ENCODE measurements at regions not wholly inside any gene's neighbourhood (a gene's known extent, or its start where the extent isn't known, plus 50 kb on each side); places are given as distances from the start of the nearest gene placed in this dataset.
"Not testable (repeated sequence)": the region's sequence is repeated elsewhere in the genome, so short reads cannot be mapped to it uniquely, and the experiment has no call there.

DNA sequence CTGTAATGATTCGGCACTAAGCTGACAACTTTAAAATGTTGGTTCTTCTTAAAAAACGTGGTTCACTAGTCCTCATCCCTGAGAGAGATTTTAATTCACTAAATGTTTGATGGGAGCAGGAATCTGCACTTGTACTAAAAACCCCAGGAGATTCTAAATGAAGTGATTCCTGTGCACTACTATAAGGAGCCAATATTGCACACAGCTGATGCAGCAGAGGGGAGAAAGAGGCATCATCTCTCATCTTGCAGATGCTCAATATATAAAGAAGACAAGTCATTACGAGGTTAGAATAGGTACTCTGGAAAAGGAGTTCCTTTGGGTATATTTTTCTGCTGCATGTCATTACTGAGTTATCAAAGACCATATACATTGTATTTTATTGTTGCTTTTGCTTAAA, 207.6 kb upstream of the RASGEF1B start:
- H3K4me3 ChIP-seq (ENCODE audit: low read depth, low read length), result no peak overlapping the region
- H3K9me3 ChIP-seq, result no peaks in the 10 kb centered on the region
- no peak for TF ChIP-seq CTCF (IDR thresholded peaks at IDR 0.05; ENCODE audit: low read depth, low read length)
- no peak for DNase-seq
- no peaks in the 10 kb centered on the region for H3K36me3 ChIP-seq
- H3K4me1 ChIP-seq, result no peaks in the 10 kb centered on the region
- H3K27me3 ChIP-seq, result no peaks in the 10 kb centered on the region

DNA sequence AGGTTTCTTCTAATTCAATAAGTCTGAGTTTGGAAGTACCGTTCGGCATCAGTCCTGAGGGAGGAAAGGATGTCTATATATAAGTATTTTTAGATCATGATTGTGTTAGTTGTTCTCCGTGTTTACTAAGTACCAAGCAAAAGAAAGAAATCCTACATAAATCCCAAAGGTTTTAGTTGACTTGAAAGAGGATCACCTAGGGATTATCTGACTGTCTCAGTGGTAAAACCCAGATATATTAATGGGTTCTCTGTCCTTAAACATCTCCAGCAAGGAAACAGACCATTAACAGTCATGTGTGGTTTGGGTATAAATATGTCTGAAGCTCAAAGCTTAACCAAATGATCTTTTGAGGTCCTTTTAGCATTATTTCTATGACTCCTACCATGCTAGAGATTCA, 207.1 kb upstream of the RASGEF1B start:
- DNase-seq, result no peak
- H3K4me1 ChIP-seq, result no peaks in the 10 kb centered on the region
- no peaks in the 10 kb centered on the region for H3K9me3 ChIP-seq
- TF ChIP-seq CTCF (IDR thresholded peaks at IDR 0.05; ENCODE audit: low read depth, low read length), result no peak
- H3K36me3 ChIP-seq, result no peaks in the 10 kb centered on the region
- no peak overlapping the region for H3K4me3 ChIP-seq (ENCODE audit: low read depth, low read length)
- no peaks in the 10 kb centered on the region for H3K27me3 ChIP-seq

GRCh38 chr4:81676537-81676936, 204.8 kb upstream of the RASGEF1B start:
- Histone ChIP-seq H3K27me3 (no peaks in the 10 kb centered on the region), H3K4me1 (no peaks in the 10 kb centered on the region), H3K9me3 (no peaks in the 10 kb centered on the region), H3K4me3 (ENCODE audit: low read depth, low read length) (no peak overlapping the region), H3K36me3 (no peaks in the 10 kb centered on the region)
- no peak for DNase-seq
- TF ChIP-seq CTCF (IDR thresholded peaks at IDR 0.05; ENCODE audit: low read depth, low read length), result no peak

GRCh38 chr4:81675791-81676393, 204.2 kb upstream of the RASGEF1B start:
- Histone ChIP-seq H3K27me3 (no peaks in the 10 kb centered on the region; the same call in 1 of the 2 replicates), H3K4me1 (no peaks in the 10 kb centered on the region)
- no peak for TF ChIP-seq CTCF (IDR thresholded peaks at IDR 0.05; ENCODE audit: low read depth, low read length)

DNA sequence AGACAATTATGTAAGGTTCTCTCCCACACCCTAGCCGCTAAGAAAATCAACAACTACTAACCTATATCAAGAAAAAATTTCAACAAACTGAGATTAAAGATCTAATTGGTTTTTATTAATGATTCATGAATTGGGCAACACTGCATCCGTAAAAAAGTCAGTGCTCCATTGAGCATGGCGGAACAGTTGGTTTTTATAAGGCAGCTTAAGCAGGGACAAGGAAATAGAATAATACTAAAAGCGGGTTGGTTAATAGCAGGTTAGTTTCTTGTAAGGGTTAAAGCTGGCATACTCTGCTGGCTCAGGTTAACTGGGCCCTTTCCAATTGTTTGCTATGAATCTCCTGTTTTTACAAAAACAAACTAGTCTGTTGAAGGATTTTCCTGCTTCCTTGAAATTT, 202.3 kb upstream of the RASGEF1B start:
- Histone ChIP-seq H3K27me3 (no peaks in the 10 kb centered on the region; the same call in 1 of the 2 replicates), H3K9me3 (no peaks in the 10 kb centered on the region), H3K4me1 (no peaks in the 10 kb centered on the region), H3K36me3 (no peaks in the 10 kb centered on the region), H3K4me3 (ENCODE audit: low read depth, low read length) (no peak overlapping the region)
- no peak for TF ChIP-seq CTCF (IDR thresholded peaks at IDR 0.05; ENCODE audit: low read depth, low read length)
- no peak for DNase-seq

More at GRCh38 chr4:81675791-81676393, 204.2 kb upstream of the RASGEF1B start:
- H3K9me3 ChIP-seq, result no peaks in the 10 kb centered on the region
- DNase-seq, result no peak
- no peak overlapping the region for H3K4me3 ChIP-seq (ENCODE audit: low read depth, low read length)
- H3K36me3 ChIP-seq, result no peaks in the 10 kb centered on the region

DNA sequence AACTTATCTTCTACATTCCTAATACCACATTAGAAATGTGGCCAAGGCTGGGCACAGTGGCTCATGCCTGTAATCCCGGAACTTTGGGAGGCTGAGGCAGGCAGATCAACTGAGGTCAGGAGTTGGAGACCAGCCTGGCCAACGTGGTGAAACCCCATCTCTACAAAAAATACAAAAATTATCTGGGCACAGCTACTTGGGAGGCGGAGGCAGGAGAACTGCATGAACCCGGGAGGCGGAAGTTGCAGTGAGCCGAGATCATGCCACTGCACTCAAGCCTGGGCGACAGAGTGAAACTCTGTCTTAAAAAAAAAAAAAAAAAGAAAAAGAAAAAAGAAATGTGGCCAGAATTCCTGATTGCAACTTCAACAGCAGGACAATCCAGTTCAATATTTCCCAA, 196.6 kb upstream of the RASGEF1B start:
- H3K4me3 ChIP-seq (ENCODE audit: low read depth, low read length); H3K9me3 ChIP-seq; H3K4me1 ChIP-seq; H3K27me3 ChIP-seq; DNase-seq; H3K36me3 ChIP-seq: not testable (repeated sequence)

- Histone ChIP-seq H3K36me3 (no peaks in the 10 kb centered on the region), H3K27me3 (no peaks in the 10 kb centered on the region; the same call in 1 of the 2 replicates), H3K4me3 (ENCODE audit: low read depth, low read length) (no peak overlapping the region), H3K4me1 (no peaks in the 10 kb centered on the region), H3K9me3 (no peaks in the 10 kb centered on the region)
- DNase-seq, result no peak
- no peak for TF ChIP-seq CTCF (IDR thresholded peaks at IDR 0.05; ENCODE audit: low read depth, low read length)
These were observed 195.8 kb upstream of the RASGEF1B start for GRCh38 chr4:81667539-81667938.

Measured in BE2C (cell line).